Liver (tissue), 8 donors: ENCODE measurements at regions not wholly inside any gene's neighbourhood (a gene's known extent, or its start where the extent isn't known, plus 50 kb on each side); places are given as distances from the start of the nearest gene placed in this dataset.

Experiments
- DNase-seq: peaks from one replicate; pipeline ENCODE4 v3.0.0-alpha.2; 2017; ENCODE audit warnings: low spot score
- H3K27ac ChIP-seq, 2 donors: one replicate each; pipeline ENCODE4 v1.7.0; 2013; ENCODE audit warnings: inconsistent platforms in 2 of 2, low read length in 2 of 2, control low read depth in 1 of 2, low read depth in 1 of 2, mild to moderate bottlenecking in 1 of 2
- H3K27me3 ChIP-seq, 4 donors: one replicate each; pipeline versions ENCODE4 v1.6.1 to v1.7.0; 2013; ENCODE audit warnings: low read length in 3 of 4, inconsistent platforms in 1 of 4, mild to moderate bottlenecking in 1 of 4, moderate library complexity in 1 of 4; ENCODE audit not compliant: control insufficient read depth in 4 of 4, insufficient read depth in 4 of 4
- H3K36me3 ChIP-seq, 4 donors: one replicate each; pipeline versions ENCODE4 v1.6.1 to v1.7.0; 2013; ENCODE audit warnings: low read length in 3 of 4, mild to moderate bottlenecking in 3 of 4, low read depth in 1 of 4, moderate library complexity in 1 of 4; ENCODE audit not compliant: control insufficient read depth in 4 of 4, insufficient read depth in 3 of 4
- H3K4me1 ChIP-seq, 4 donors: one replicate each; pipeline versions ENCODE4 v1.6.1 to v1.7.0; 2013; ENCODE audit warnings: low read length in 3 of 4, mild to moderate bottlenecking in 3 of 4, moderate library complexity in 1 of 4; ENCODE audit not compliant: control insufficient read depth in 4 of 4, insufficient read depth in 4 of 4
- H3K4me3 ChIP-seq, 3 donors: one replicate each; pipeline versions ENCODE4 v1.6.1 to v1.7.0; 2013; ENCODE audit warnings: low read length in 3 of 3, control low read depth in 1 of 3, low read depth in 1 of 3, mild to moderate bottlenecking in 1 of 3
- H3K9ac ChIP-seq, 2 donors: one replicate each; pipeline ENCODE4 v1.7.0; 2013; ENCODE audit warnings: low read length in 2 of 2, mild to moderate bottlenecking in 2 of 2, moderate library complexity in 2 of 2, control low read depth in 1 of 2, low read depth in 1 of 2
- H3K9me3 ChIP-seq, 4 donors: one replicate each; pipeline versions ENCODE4 v1.6.1 to v1.7.0; 2013; ENCODE audit warnings: low read length in 3 of 4; ENCODE audit not compliant: control insufficient read depth in 4 of 4
- EGR1 ChIP-seq, 2 donors: IDR thresholded peaks; 2 replicates each; pipeline ENCODE4 v1.6.1; 2016 to 2018; ENCODE audit warnings: antibody characterized with exemption in 2 of 2, low read depth in 2 of 2
- FOXA2 ChIP-seq: IDR thresholded peaks from 2 replicates; pipeline ENCODE4 v1.6.1; 2016; ENCODE audit warnings: antibody characterized with exemption
- GABPA ChIP-seq, 2 donors: IDR thresholded peaks in 1 of 2; conservative IDR thresholded peaks in 1 of 2; 2 replicates each; pipeline ENCODE4 v1.6.1; 2016; ENCODE audit warnings: antibody characterized with exemption in 2 of 2, mild to moderate bottlenecking in 1 of 2, moderate library complexity in 1 of 2
- HNF4A ChIP-seq, 2 donors: conservative IDR thresholded peaks; 2 replicates each; pipeline ENCODE4 v1.6.1; 2016; ENCODE audit warnings: antibody characterized with exemption in 2 of 2, mild to moderate bottlenecking in 2 of 2
- HNF4G ChIP-seq: IDR thresholded peaks from 2 replicates; pipeline ENCODE4 v1.6.1; 2016; ENCODE audit warnings: antibody characterized with exemption
- JUND ChIP-seq, 2 donors: IDR thresholded peaks; 2 replicates each; pipeline ENCODE4 v1.6.1; 2016; ENCODE audit warnings: antibody characterized with exemption in 2 of 2
- NR2F2 ChIP-seq: IDR thresholded peaks from 2 replicates; pipeline ENCODE4 v1.6.1; 2016; ENCODE audit warnings: antibody characterized with exemption
- RAD21 ChIP-seq, 2 donors: IDR thresholded peaks; 2 replicates each; pipeline ENCODE4 v1.6.1; 2016; ENCODE audit warnings: antibody characterized with exemption in 2 of 2, mild to moderate bottlenecking in 2 of 2
- REST ChIP-seq: IDR thresholded peaks from 2 replicates; pipeline ENCODE4 v1.6.1; 2016; ENCODE audit warnings: antibody characterized with exemption, mild to moderate bottlenecking
- RXRA ChIP-seq, 2 donors: IDR thresholded peaks; 2 replicates each; pipeline ENCODE4 v1.6.1; 2017 to 2018; ENCODE audit warnings: antibody characterized with exemption in 2 of 2, mild to moderate bottlenecking in 1 of 2
- TAF1 ChIP-seq: conservative IDR thresholded peaks from 2 replicates; pipeline ENCODE4 v1.6.1; 2016; ENCODE audit warnings: antibody characterized with exemption, mild to moderate bottlenecking
- ZBTB33 ChIP-seq: IDR thresholded peaks from 2 replicates; pipeline ENCODE4 v1.6.1; 2016; ENCODE audit warnings: antibody characterized with exemption
- WGBS: extraction: QIAGEN DNeasy Blood & Tissue Kit; methylation state at CpG from one replicate; pipeline ENCODE4 v1.1.7; 2013; 5-methylcytosine and 5-hydroxymethylcytosine counted together
- TF ChIP-seq, protein P1 (sequence below): IDR thresholded peaks from 2 replicates; pipeline ENCODE4 v1.6.1; 2016; ENCODE audit warnings: antibody characterized with exemption
- TF ChIP-seq, protein P2 (sequence below): fragments of 150-350 bp; IDR thresholded peaks from 2 replicates; pipeline ENCODE4 v1.5.1; 2017; ENCODE audit warnings: improper control_type of control experiment, low read depth, low read length; ENCODE audit not compliant: missing input control
- TF ChIP-seq, protein P3 (sequence below): IDR thresholded peaks from 2 replicates; pipeline ENCODE4 v1.6.1; 2016; ENCODE audit warnings: antibody characterized with exemption
- donor health status: healthy.
- donor health status: healthy.
- donor health status: healthy.
- donor health status: healthy.
- donor health status: healthy.

GRCh38 chr1:87202451-87202850 is 126.2 kb upstream of the LMO4 start:
- no peak for DNase-seq
- TF ChIP-seq RXRA (IDR thresholded peaks at IDR 0.05) (no peak), HNF4G (no peak), JUND (IDR thresholded peaks at IDR 0.05) (no peak), GABPA (IDR thresholded peaks at IDR 0.05 in 1 of 2, conservative IDR thresholded peaks at IDR 0.05 in 1 of 2) (no peak), NR2F2 (no peak), FOXA2 (no peak), HNF4A (conservative IDR thresholded peaks at IDR 0.05) (no peak), REST (no peak), TAF1 (no peak), RAD21 (IDR thresholded peaks at IDR 0.05) (no peak), EGR1 (IDR thresholded peaks at IDR 0.05; ENCODE audit: low read depth in 2 of 2) (no peak), ZBTB33 (no peak)
- TF ChIP-seq, protein P1, sequence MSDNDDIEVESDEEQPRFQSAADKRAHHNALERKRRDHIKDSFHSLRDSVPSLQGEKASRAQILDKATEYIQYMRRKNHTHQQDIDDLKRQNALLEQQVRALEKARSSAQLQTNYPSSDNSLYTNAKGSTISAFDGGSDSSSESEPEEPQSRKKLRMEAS = no peak
- TF ChIP-seq, protein P2, sequence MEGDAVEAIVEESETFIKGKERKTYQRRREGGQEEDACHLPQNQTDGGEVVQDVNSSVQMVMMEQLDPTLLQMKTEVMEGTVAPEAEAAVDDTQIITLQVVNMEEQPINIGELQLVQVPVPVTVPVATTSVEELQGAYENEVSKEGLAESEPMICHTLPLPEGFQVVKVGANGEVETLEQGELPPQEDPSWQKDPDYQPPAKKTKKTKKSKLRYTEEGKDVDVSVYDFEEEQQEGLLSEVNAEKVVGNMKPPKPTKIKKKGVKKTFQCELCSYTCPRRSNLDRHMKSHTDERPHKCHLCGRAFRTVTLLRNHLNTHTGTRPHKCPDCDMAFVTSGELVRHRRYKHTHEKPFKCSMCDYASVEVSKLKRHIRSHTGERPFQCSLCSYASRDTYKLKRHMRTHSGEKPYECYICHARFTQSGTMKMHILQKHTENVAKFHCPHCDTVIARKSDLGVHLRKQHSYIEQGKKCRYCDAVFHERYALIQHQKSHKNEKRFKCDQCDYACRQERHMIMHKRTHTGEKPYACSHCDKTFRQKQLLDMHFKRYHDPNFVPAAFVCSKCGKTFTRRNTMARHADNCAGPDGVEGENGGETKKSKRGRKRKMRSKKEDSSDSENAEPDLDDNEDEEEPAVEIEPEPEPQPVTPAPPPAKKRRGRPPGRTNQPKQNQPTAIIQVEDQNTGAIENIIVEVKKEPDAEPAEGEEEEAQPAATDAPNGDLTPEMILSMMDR = no peak
- TF ChIP-seq, protein P3, sequence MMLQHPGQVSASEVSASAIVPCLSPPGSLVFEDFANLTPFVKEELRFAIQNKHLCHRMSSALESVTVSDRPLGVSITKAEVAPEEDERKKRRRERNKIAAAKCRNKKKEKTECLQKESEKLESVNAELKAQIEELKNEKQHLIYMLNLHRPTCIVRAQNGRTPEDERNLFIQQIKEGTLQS = no peak
- H3K27me3 ChIP-seq = peaks cover 0 to 4% (median 1%) of the 10 kb centered on the region in 4 donors
- no peaks in the 10 kb centered on the region for H3K4me1 ChIP-seq
- H3K36me3 ChIP-seq = no peaks in the 10 kb centered on the region
- H3K9me3 ChIP-seq = peaks cover 0 to 2% (median 0%) of the 10 kb centered on the region in 4 donors
- no peak overlapping the region for H3K27ac ChIP-seq
- H3K4me3 ChIP-seq = no peak overlapping the region
- no peak overlapping the region for H3K9ac ChIP-seq
- 85% methylated on average over 12 of the region's 12 CpGs for WGBS
